ENCODE measurements at regions not wholly inside any gene's neighbourhood (a gene's known extent, or its start where the extent isn't known, plus 50 kb on each side); places are given as distances from the start of the nearest gene placed in this dataset.

- H3K4me3 ChIP-seq (ENCODE audit: low read depth, low read length) = no peak overlapping the region
- no peak for DNase-seq (ENCODE audit: low read depth)
- TF ChIP-seq CTCF (conservative IDR thresholded peaks at IDR 0.05; ENCODE audit: low read depth, low read length) = no peak
Observed at GRCh38 chr12:41924111-41924510, 220.6 kb downstream of the GXYLT1 start.

- TF ChIP-seq CTCF (conservative IDR thresholded peaks at IDR 0.05; ENCODE audit: low read depth, low read length) = no peak
- no peak for DNase-seq (ENCODE audit: low read depth)
- no peak overlapping the region for H3K4me3 ChIP-seq (ENCODE audit: low read depth, low read length)
Observed at GRCh38 chr12:41923351-41923750, 221.3 kb downstream of the GXYLT1 start.

GRCh38 chr12:41920355-41920754 lies 224.3 kb downstream of the GXYLT1 start:
- DNase-seq (ENCODE audit: low read depth) = no peak
- no peak for TF ChIP-seq CTCF (conservative IDR thresholded peaks at IDR 0.05; ENCODE audit: low read depth, low read length)
- no peak overlapping the region for H3K4me3 ChIP-seq (ENCODE audit: low read depth, low read length)

GRCh38 chr12:41919526-41920261 lies 225.0 kb downstream of the GXYLT1 start:
- TF ChIP-seq CTCF (conservative IDR thresholded peaks at IDR 0.05; ENCODE audit: low read depth, low read length) = no peak
- no peak for DNase-seq (ENCODE audit: low read depth)
- H3K4me3 ChIP-seq (ENCODE audit: low read depth, low read length) = no peak overlapping the region

- no peak for DNase-seq (ENCODE audit: low read depth)
- no peak for TF ChIP-seq CTCF (conservative IDR thresholded peaks at IDR 0.05; ENCODE audit: low read depth, low read length)
- H3K4me3 ChIP-seq (ENCODE audit: low read depth, low read length) = no peak overlapping the region
Observed at GRCh38 chr12:41919048-41919447, 225.6 kb downstream of the GXYLT1 start.

- DNase-seq (ENCODE audit: low read depth) = no peak
- no peak for TF ChIP-seq CTCF (conservative IDR thresholded peaks at IDR 0.05; ENCODE audit: low read depth, low read length)
Observed at GRCh38 chr12:41917938-41918341, 226.7 kb downstream of the GXYLT1 start.

GRCh38 chr12:41917181-41917580 lies 227.5 kb downstream of the GXYLT1 start:
- no peak for TF ChIP-seq CTCF (conservative IDR thresholded peaks at IDR 0.05; ENCODE audit: low read depth, low read length)
- H3K4me3 ChIP-seq (ENCODE audit: low read depth, low read length) = no peak overlapping the region
- DNase-seq (ENCODE audit: low read depth) = no peak

More at GRCh38 chr12:41917938-41918341, 226.7 kb downstream of the GXYLT1 start:
- no peak overlapping the region for H3K4me3 ChIP-seq (ENCODE audit: low read depth, low read length)
